ENCODE measurements at regions not wholly inside any gene's neighbourhood (a gene's known extent, or its start where the extent isn't known, plus 50 kb on each side); places are given as distances from the start of the nearest gene placed in this dataset.

DNA sequence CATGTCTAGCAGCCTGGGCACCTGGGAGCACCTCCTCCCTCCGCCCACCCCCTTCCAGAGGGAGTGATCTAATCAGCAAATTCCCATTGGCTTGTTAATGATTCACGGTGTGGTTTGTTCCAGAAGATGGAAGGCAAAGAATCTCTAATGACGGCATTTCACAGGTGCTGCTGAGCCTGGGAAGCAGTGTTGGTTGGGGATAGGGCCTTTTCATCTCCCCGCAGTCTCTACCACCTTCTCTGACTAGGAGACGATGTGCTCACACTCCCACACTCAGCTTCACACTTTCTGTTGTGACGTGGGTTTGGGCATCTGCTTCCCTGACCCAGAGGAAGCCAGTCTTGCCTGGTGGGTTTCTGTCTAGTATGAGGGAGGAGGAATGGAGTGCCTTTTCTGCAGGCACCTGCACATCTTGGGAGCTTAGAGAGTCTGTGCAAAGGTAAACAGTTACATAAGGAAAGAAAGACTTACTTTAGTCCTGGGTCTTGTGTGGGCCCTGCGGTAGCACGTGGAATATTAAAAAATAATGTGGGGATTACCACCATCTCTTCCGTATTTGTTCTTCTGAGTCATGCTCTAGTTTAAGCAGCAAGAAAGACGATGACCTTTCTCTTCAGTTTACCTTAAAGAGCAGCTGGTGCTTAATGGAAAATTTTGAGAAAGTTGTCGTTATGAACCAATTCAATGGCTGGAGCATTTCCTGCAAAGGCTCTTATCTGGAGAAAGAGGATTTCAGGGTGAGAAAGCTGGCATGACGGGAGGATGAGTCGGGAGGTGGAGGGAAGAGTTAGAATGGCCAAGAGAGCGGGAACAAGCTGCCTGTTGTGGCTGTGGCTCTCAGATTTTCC lies 70.6 kb upstream of the ARHGAP5 start:
- no peak for DNase-seq

- no peak for DNase-seq
Measured at GRCh38 chr14:32007755-32008362, 69.2 kb upstream of the ARHGAP5 start.

- DNase-seq = no peak
Measured at GRCh38 chr14:32008602-32009193, 68.4 kb upstream of the ARHGAP5 start.

- DNase-seq = no peak
Measured at GRCh38 chr14:32009221-32009975, 67.7 kb upstream of the ARHGAP5 start.

- DNase-seq = no peak
Measured at GRCh38 chr14:32009976-32010581, 67.0 kb upstream of the ARHGAP5 start.

DNA sequence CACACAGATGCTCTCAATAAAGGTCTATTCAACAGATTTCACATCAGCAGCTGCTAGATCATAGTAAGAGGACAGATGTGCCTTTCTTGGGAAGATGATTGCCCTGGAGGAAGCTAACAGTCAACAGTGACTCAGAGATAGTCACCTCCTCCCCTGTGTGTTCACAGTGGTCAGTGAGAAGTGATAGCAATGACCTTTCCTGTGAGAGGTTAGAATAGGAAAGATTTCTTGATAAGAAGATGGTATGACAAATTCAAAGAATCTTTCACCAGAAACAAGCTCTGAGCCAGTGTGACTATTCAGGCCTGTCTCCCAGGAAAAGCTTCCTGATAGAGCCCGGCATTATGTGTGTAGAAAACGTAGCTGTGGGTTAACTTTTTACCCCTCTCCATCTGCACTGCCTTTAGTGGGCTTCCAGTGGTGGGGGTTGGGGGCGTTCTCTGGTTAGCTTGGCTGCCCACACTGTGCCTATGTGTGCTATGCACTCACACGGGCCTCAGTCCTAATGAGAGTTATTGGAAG lies 66.4 kb upstream of the ARHGAP5 start:
- no peak for DNase-seq

- no peak for DNase-seq
Measured at GRCh38 chr14:32011225-32011624, 65.9 kb upstream of the ARHGAP5 start.

DNA sequence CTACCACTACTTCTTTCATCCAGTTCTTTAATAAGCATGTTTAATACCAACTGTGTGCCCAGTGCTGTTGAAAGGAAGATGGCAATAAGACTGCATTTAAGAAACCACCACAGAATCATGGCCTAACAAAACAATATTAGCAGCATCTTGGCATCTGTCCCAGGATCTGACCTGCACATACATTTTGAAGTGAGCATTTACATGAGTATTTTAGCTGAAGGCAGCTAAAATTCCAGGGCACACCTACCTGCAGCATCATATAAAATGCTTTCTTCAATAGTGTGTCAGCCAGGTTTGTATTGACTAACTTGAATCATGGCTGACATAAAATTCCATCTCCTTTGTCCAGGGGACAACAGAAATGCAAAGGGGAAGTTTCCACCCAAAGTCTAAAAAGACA lies 65.0 kb upstream of the ARHGAP5 start:
- DNase-seq = peak; percentile 11

GRCh38 chr14:32012571-32012970 lies 64.5 kb upstream of the ARHGAP5 start:
- DNase-seq = no peak

DNA sequence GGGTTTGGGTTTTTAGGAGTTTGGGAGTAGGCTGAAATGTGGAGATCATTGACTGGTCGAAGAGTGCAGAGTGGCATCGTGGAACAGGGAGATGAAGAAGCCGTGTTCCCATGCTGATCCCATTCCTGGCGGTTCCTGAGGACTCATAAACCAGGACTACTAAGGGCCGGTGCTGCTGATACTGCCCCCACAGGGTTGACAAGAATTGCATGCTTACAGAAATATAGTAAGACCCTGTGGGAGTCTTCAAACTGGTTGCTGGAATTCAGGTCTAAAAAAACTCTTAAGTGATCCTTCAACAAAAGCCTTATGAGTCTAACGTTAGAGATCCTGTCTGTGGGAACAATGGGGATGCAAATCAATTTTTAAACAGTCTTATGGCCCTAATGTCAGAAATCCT lies 64.0 kb upstream of the ARHGAP5 start:
- DNase-seq = no peak

DNA sequence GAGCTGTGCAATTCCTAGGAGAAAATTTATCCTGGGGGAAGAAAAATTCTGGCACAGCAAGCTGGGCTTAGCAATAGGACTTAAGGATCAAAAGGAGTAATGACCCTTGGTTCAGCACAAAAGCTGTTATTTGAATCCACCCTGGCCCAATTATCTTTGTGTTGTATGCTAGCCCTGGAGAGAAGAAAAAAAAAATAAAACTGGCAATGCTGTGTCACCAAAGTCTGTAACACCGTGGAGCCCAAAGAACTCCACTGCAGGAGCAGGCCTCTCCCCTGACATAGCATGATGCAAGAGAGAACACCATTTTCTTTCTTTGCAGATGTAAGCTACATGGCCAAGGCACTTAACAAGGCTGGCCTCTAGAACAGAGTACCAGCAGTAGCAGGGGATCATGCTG lies 63.0 kb upstream of the ARHGAP5 start:
- DNase-seq = no peak

GRCh38 chr14:32014498-32014897 lies 62.6 kb upstream of the ARHGAP5 start:
- DNase-seq = no peak

DNA sequence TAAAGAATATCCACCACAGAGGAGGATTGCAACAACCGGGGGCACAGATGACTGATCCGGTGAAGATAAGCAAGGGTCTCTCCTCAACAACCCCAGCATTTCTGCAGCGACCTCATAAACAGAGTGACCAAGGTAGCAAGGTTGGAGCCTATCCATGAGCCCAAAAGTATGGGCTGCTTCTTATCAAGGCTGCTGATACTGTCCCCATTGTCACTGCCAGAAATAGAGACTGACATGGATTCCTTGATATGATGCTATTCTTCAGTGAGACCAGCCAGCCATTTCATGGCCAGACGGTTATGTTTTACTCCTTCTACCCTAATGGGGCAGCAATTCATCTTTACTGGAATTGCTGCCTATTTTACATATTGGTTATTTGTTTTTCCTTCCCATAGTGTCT lies 61.9 kb upstream of the ARHGAP5 start:
- DNase-seq = no peak

- no peak for DNase-seq
Measured at GRCh38 chr14:32017587-32017986, 59.5 kb upstream of the ARHGAP5 start.

GRCh38 chr14:32018391-32019092 lies 58.6 kb upstream of the ARHGAP5 start:
- DNase-seq = no peak

DNA sequence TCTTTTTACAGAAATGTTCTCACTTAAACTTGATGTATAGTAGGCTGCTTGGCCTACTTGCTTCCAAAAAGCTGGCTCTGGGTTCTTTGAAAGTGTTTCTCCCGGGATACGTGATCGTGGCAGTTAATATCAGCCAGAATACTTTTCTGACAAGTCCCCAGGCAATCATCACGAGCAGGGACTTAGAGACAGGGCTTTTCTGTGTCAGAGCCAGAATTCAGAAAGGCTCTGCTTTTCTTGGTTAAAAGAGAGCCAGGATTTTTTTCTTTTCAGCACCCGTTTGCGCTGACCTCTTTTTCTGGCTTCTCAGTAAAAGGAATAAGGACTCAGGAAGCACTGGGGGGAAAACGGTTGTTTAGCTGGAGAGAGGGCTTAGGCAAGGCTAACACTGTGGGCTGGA lies 57.8 kb upstream of the ARHGAP5 start:
- DNase-seq = no peak

DNA sequence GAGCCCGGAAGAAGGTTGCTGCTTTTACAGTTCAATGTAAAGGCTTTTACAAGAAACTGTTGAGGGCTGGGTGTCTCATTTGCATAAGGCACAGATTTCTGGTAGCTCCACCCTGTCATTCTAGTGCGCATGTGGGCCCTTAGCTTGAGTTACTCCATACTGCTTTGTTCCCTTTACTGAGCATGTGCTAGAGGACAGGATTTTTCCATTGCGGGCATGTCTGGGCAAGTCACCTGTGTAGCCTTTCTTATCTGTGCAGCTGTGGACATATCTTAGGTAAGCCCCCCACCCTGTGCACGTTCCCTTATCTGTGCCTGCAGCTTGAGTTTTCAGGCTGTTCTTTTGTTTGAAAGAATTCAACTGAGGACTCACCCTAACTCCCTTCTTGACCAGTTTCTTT lies 56.2 kb upstream of the ARHGAP5 start:
- DNase-seq = no peak

DNA sequence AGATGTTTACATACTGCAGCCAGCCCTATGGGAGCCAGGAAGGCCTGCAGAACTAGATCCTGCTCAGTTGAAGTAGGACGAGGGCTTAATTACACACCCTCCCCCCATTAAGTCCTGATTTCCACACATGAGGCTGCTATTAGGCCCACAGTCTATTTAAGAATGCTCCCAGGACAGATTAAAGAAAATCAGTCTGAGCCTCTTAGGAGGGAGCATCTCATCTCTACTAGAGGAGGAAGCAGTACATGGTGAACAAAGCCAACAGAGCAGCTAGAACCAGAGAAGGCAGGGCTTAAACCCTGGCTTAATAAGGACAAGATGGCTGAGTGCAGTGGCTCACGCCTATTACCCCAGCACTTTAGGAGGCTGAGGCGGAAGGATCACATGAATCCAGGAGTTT lies 55.8 kb upstream of the ARHGAP5 start:
- no peak for DNase-seq

DNA sequence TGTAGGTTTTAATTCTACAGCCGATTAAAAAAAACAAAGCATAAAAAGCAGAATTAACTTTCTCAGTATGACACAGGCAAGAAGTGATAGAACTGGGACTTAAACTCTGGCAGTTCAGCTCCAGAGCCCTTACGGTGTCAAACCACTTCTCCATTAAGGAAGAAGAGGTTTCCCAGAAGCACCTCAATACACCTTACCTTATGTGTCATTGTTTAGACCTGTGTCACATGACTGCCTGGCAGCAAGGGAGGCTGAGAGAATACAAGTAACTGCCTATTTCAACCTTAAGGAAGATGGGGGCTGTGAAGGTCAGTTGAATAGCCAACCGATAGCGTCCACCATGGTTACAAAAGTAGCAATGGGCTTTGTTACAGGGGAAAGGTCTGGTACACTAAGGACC lies 54.6 kb upstream of the ARHGAP5 start:
- DNase-seq = no peak

- DNase-seq = no peak
Measured at GRCh38 chr14:32022938-32023466, 54.1 kb upstream of the ARHGAP5 start.

- DNase-seq = no peak
Measured at GRCh38 chr14:32023540-32023939, 53.6 kb upstream of the ARHGAP5 start.

Data from RPMI8226 (cell line).